ENCODE measurements at regions not wholly inside any gene's neighbourhood (a gene's known extent, or its start where the extent isn't known, plus 50 kb on each side); places are given as distances from the start of the nearest gene placed in this dataset.

GRCh38 chr16:55031481-55031880 lies 100.8 kb downstream of the IRX5 start:
- TF ChIP-seq EZH2phosphoT487 (IDR thresholded peaks at IDR 0.05; ENCODE audit: low read depth, severe bottlenecking, unreplicated experiment) (no peak), CTCF (IDR thresholded peaks at IDR 0.05; ENCODE audit: poor library complexity) (no peak)
